ENCODE measurements at regions not wholly inside any gene's neighbourhood (a gene's known extent, or its start where the extent isn't known, plus 50 kb on each side); places are given as distances from the start of the nearest gene placed in this dataset.

- TF ChIP-seq CTCF (IDR thresholded peaks at IDR 0.05), result no peak
- no peak for TF ChIP-seq POLR2AphosphoS5 (IDR thresholded peaks at IDR 0.05)
These were observed 220.1 kb upstream of the GGTLC1 start for GRCh38 chr20:24208652-24209051.

Measured in prostate gland (tissue), 2 donors.